ENCODE measurements at regions not wholly inside any gene's neighbourhood (a gene's known extent, or its start where the extent isn't known, plus 50 kb on each side); places are given as distances from the start of the nearest gene placed in this dataset.

DNA sequence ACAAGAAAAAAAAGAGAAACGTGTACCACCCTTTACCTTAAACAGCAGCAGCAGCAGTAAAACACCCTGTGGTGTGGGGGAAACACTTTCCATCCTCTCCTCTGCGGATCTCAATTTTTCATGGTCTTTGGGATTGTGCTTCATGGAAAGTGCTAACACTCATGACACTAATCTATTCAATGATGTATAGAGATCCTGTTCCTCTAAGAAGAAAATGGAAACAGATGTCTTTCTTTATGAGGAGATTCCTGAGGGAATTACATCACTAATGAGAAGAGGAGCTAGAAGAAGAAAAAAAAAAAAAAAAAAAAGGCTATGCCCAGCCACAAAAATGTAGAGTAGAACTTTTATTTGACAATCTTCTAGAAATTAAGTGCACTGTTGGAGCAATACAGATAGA, 62.9 kb upstream of the NDST3 start:
- no peaks in the 10 kb centered on the region for H3K9me3 ChIP-seq (ENCODE audit: control insufficient read depth, low read length)
- DNase-seq (no peak), ATAC-seq (ENCODE audit: low FRiP score) (no peak)
- no peak overlapping the region for H3K27ac ChIP-seq (ENCODE audit: low read depth in 1 of 2, low read length in 2 of 2)
- WGBS, 2 donors = 14 to 26% methylated on average over 2 of the region's 2 CpGs
- H3K27me3 ChIP-seq (ENCODE audit: control insufficient read depth in 1 of 2, insufficient read depth in 2 of 2, low read length in 1 of 2) = no peaks in the 10 kb centered on the region
- intact Hi-C loops (cut with DNase I) = no loop called here
- no peaks in the 10 kb centered on the region for H3K36me3 ChIP-seq (ENCODE audit: control insufficient read depth in 1 of 2, insufficient read depth in 2 of 2, low read length in 1 of 2)
- no peaks in the 10 kb centered on the region for H3K4me1 ChIP-seq (ENCODE audit: control insufficient read depth in 1 of 2, insufficient read depth in 2 of 2, low read length in 2 of 2)
- H3K4me3 ChIP-seq (ENCODE audit: low read length in 2 of 2) = no peak overlapping the region

DNA sequence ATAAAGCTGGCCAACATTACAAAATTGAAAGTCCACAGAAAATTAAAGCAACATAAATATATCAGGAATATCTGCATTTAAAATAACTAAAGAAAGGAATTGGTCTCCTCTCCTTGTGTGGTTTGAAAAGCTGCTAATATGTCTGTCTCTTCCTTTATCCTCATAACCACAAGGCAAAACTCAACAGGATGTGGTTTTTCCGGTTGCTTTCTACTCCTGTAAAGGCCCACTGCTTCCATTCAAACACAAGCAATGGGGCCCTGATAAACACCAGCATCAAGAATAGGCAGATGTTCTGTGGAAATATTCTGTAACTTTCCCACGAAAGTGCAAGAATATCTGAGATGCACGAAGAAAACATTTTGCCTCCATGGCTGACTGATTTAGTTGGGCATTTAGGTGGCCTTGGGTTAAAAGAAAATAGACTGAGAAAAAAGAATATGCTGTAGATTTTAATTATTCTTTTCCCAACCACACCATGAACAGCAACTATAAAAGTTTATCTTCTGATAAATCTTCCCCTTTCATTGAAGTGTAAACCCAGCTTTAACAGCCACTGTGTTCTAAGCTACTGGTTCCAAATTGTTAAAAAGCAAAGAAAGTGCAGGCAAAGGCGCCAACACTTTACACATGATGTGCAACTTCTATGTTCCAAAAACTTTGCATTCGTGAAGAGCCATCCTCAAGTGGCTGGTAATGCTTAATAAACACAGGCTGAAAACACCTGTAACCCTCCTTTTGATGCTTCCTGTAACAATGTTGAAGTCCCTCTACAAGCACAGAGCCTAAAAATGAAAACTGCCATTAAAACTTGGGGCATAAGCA, 50.5 kb upstream of the NDST3 start:
- WGBS, 2 donors = 59 to 64% methylated on average over 5 of the region's 5 CpGs

DNA sequence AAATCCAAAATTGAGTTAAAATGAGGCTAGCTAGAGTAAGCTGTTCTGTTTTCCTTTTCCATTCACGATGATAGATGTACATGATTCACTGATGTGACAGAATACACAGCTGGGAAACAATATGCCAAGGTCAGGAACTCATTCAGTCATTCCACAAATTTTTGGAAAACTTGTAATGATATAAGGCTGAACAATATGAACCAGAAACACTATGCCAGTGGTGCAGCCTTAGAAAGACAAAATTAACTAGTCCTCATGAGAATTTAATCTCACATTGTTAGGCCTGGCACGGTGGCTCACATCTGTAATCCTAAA, 50.0 kb upstream of the NDST3 start:
- H3K4me3 ChIP-seq (ENCODE audit: low read length in 2 of 2) = no peak overlapping the region
- no peaks in the 10 kb centered on the region for H3K4me1 ChIP-seq (ENCODE audit: control insufficient read depth in 1 of 2, insufficient read depth in 2 of 2, low read length in 2 of 2)
- no peak overlapping the region for H3K27ac ChIP-seq (ENCODE audit: low read depth in 1 of 2, low read length in 2 of 2)
- H3K27me3 ChIP-seq (ENCODE audit: control insufficient read depth in 1 of 2, insufficient read depth in 2 of 2, low read length in 1 of 2) = no peaks in the 10 kb centered on the region
- H3K9me3 ChIP-seq (ENCODE audit: control insufficient read depth, low read length) = no peaks in the 10 kb centered on the region
- no peak for ATAC-seq (ENCODE audit: low FRiP score)
- H3K36me3 ChIP-seq (ENCODE audit: control insufficient read depth in 1 of 2, insufficient read depth in 2 of 2, low read length in 1 of 2) = no peaks in the 10 kb centered on the region
- intact Hi-C loops (cut with DNase I) = no loop called here
- WGBS, 2 donors = 23 to 30% methylated on average over 2 of the region's 2 CpGs
- DNase-seq = no peak

More for the DNA sequence above, 50.5 kb upstream of the NDST3 start:
- Histone ChIP-seq H3K4me1 (ENCODE audit: control insufficient read depth in 1 of 2, insufficient read depth in 2 of 2, low read length in 2 of 2) (no peaks in the 10 kb centered on the region), H3K27me3 (ENCODE audit: control insufficient read depth in 1 of 2, insufficient read depth in 2 of 2, low read length in 1 of 2) (no peaks in the 10 kb centered on the region), H3K4me3 (ENCODE audit: low read length in 2 of 2) (no peak overlapping the region), H3K27ac (ENCODE audit: low read depth in 1 of 2, low read length in 2 of 2) (no peak overlapping the region), H3K9me3 (ENCODE audit: control insufficient read depth, low read length) (no peaks in the 10 kb centered on the region), H3K36me3 (ENCODE audit: control insufficient read depth in 1 of 2, insufficient read depth in 2 of 2, low read length in 1 of 2) (no peaks in the 10 kb centered on the region)
- no peak for ATAC-seq (ENCODE audit: low FRiP score)
- DNase-seq = no peak
- intact Hi-C loops (cut with DNase I) = no loop called here
